GM23338 (cell line): ENCODE measurements at regions not wholly inside any gene's neighbourhood (a gene's known extent, or its start where the extent isn't known, plus 50 kb on each side); places are given as distances from the start of the nearest gene placed in this dataset.

Experiments
- CREB1 ChIP-seq: fragments of 250-450 bp; sonication (Bioruptor Pico); IDR thresholded peaks from 2 replicates; pipeline ENCODE4 v1.5.0; 2020; ENCODE audit warnings: low read depth, mild to moderate bottlenecking, moderate library complexity
- CTCF ChIP-seq, 2 experiments: fragments of 200-600 bp in 1 of 2; sonication (generic) in 1 of 2; conservative IDR thresholded peaks; 2 replicates each; pipeline versions ENCODE4 v1.5.1 to v1.6.1; 2016 to 2017; ENCODE audit warnings: antibody characterized with exemption in 2 of 2, low read depth in 2 of 2, mild to moderate bottlenecking in 2 of 2, moderate library complexity in 1 of 2
- ETS1 ChIP-seq: IDR thresholded peaks from 2 replicates; pipeline ENCODE4 v1.6.1; 2016; ENCODE audit warnings: antibody characterized with exemption
- EZH2 ChIP-seq: fragments of 200-600 bp; sonication (generic); IDR thresholded peaks from one replicate; pipeline ENCODE4 v1.8.0; 2017; ENCODE audit warnings: antibody characterized with exemption, mild to moderate bottlenecking, low read depth; ENCODE audit not compliant: unreplicated experiment
- EZH2phosphoT487 ChIP-seq: fragments of 200-600 bp; sonication (generic); IDR thresholded peaks from one replicate; pipeline ENCODE4 v1.8.1; 2018; ENCODE audit warnings: antibody characterized with exemption; ENCODE audit not compliant: unreplicated experiment
- JUNB ChIP-seq: IDR thresholded peaks from one replicate; pipeline ENCODE4 v1.6.1; 2016; ENCODE audit warnings: antibody characterized with exemption; ENCODE audit not compliant: unreplicated experiment
- NANOG ChIP-seq: IDR thresholded peaks from 2 replicates; pipeline ENCODE4 v1.6.1; 2016; ENCODE audit warnings: antibody characterized with exemption, borderline replicate concordance
- POLR2AphosphoS5 ChIP-seq: IDR thresholded peaks from 2 replicates; pipeline ENCODE4 v1.6.1; 2016; ENCODE audit warnings: antibody characterized with exemption, low read depth
- REST ChIP-seq: IDR thresholded peaks from one replicate; pipeline ENCODE4 v1.6.1; 2018; ENCODE audit warnings: antibody characterized with exemption; ENCODE audit not compliant: unreplicated experiment
- STAT1 ChIP-seq: IDR thresholded peaks from one replicate; pipeline ENCODE4 v1.6.1; 2016; ENCODE audit warnings: antibody characterized with exemption; ENCODE audit not compliant: unreplicated experiment
- ZNF114 ChIP-seq: fragments of 250-450 bp; sonication (Bioruptor Pico); IDR thresholded peaks from 2 replicates; pipeline ENCODE4 v1.5.0; 2020; ENCODE audit warnings: mild to moderate bottlenecking, moderate library complexity
- ZNF331 ChIP-seq: fragments of 250-450 bp; sonication (Bioruptor Pico); IDR thresholded peaks from 2 replicates; pipeline ENCODE4 v1.5.0; 2020; ENCODE audit warnings: low read depth, mild to moderate bottlenecking, moderate library complexity
- ZNF462 ChIP-seq: fragments of 250-450 bp; sonication (Bioruptor Pico); IDR thresholded peaks from 2 replicates; pipeline ENCODE4 v1.5.0; 2020; ENCODE audit warnings: mild to moderate bottlenecking, moderate library complexity

- TF ChIP-seq JUNB (no peak), CTCF (conservative IDR thresholded peaks at IDR 0.05; ENCODE audit: low read depth in 2 of 2) (no peak), CREB1 (CRISPR knock-in tag) (no peak), POLR2AphosphoS5 (no peak), EZH2phosphoT487 (no peak), ETS1 (no peak), EZH2 (no peak), REST (no peak), ZNF331 (CRISPR knock-in tag) (no peak), STAT1 (no peak), ZNF114 (CRISPR knock-in tag) (no peak), NANOG (no peak), ZNF462 (CRISPR knock-in tag) (no peak)
Measured at GRCh38 chr6:77136086-77136485, 327.2 kb downstream of the HTR1B start.
